HEK293 (cell line): ENCODE measurements at regions not wholly inside any gene's neighbourhood (a gene's known extent, or its start where the extent isn't known, plus 50 kb on each side); places are given as distances from the start of the nearest gene placed in this dataset.

Experiments
- CTCF ChIA-PET: fragments of 350-600 bp; formaldehyde crosslinking; extraction: SDS; loops from one replicate; lab custom pipeline; 2021; ENCODE audit warnings: antibody characterized with exemption; lab: Yijun Ruan, JAX
- POLR2A ChIA-PET: fragments of 300-600 bp; formaldehyde crosslinking; extraction: SDS; loops from one replicate; lab custom pipeline; 2020; ENCODE audit warnings: antibody characterized with exemption, inconsistent platforms; lab: Yijun Ruan, JAX
- H3K27ac ChIP-seq: fragments of 200-500 bp; sonication (Bioruptor generic); 2 replicates; pipeline ENCODE4 v1.5.1; 2014; ENCODE audit warnings: low read depth, low read length, control low read depth, inconsistent platforms; ENCODE audit errors: extremely low read depth
- H3K36me3 ChIP-seq, 2 experiments: fragments of 200-500 bp in 1 of 2; sonication (Bioruptor generic) in 1 of 2; 1 replicate in 1 of 2; 2 replicates in 1 of 2; pipeline ENCODE4 v1.5.1; 2014 to 2017; ENCODE audit warnings: inconsistent platforms in 2 of 2, low read length in 2 of 2; ENCODE audit not compliant: control insufficient read depth in 2 of 2, insufficient read depth in 1 of 2
- H3K4me1 ChIP-seq: fragments of 200-500 bp; sonication (Bioruptor generic); 2 replicates; pipeline ENCODE4 v1.5.1; 2014; ENCODE audit warnings: mild to moderate bottlenecking, low read length, inconsistent platforms; ENCODE audit not compliant: control insufficient read depth, insufficient read depth
- H3K4me3 ChIP-seq: 2 replicates; pipeline ENCODE4 v1.5.1; 2011; ENCODE audit warnings: low read depth, mild to moderate bottlenecking, control low read depth, low read length, moderate library complexity
- H3K9me3 ChIP-seq: fragments of 200-500 bp; sonication (Bioruptor generic); 2 replicates; pipeline ENCODE4 v1.5.1; 2014; ENCODE audit warnings: low read depth, low read length, inconsistent platforms; ENCODE audit not compliant: control insufficient read depth, insufficient read depth
- MEIS1 ChIP-seq: sonication (generic); formaldehyde crosslinking; IDR thresholded peaks from 2 replicates; pipeline ENCODE4 v1.8.1; 2022; ENCODE audit warnings: missing genetic modification reagents, mild to moderate bottlenecking, borderline replicate concordance
- MZF1 ChIP-seq: fragments of 450-650 bp; formaldehyde crosslinking; IDR thresholded peaks from 2 replicates; pipeline ENCODE4 v1.5.1; 2017; ENCODE audit warnings: missing biosample characterization, missing genetic modification characterization, borderline replicate concordance
- OVOL3 ChIP-seq: fragments of 450-650 bp; formaldehyde crosslinking; IDR thresholded peaks from 2 replicates; pipeline ENCODE4 v1.5.1; 2016; ENCODE audit warnings: missing biosample characterization, missing genetic modification characterization
- ZBTB21 ChIP-seq: fragments of 450-650 bp; formaldehyde crosslinking; IDR thresholded peaks from 2 replicates; pipeline ENCODE4 v1.5.1; 2017; ENCODE audit warnings: missing biosample characterization, missing genetic modification characterization
- ZNF114 ChIP-seq: fragments of 450-650 bp; formaldehyde crosslinking; IDR thresholded peaks from 2 replicates; pipeline ENCODE4 v1.5.0; 2017; ENCODE audit warnings: missing biosample characterization, missing genetic modification characterization
- ZNF132 ChIP-seq: fragments of 450-650 bp; formaldehyde crosslinking; IDR thresholded peaks from 2 replicates; pipeline ENCODE4 v1.5.1; 2017; ENCODE audit warnings: missing biosample characterization, missing genetic modification characterization, borderline replicate concordance
- ZNF155 ChIP-seq: fragments of 450-650 bp; formaldehyde crosslinking; IDR thresholded peaks from 2 replicates; pipeline ENCODE4 v1.5.1; 2016; ENCODE audit warnings: missing biosample characterization, missing genetic modification characterization
- ZNF311 ChIP-seq: fragments of 450-650 bp; formaldehyde crosslinking; IDR thresholded peaks from 2 replicates; pipeline ENCODE4 v1.5.1; 2017; ENCODE audit warnings: missing biosample characterization, missing genetic modification characterization, borderline replicate concordance
- ZNF354C ChIP-seq: fragments of 450-650 bp; formaldehyde crosslinking; IDR thresholded peaks from 2 replicates; pipeline ENCODE4 v1.5.1; 2016; ENCODE audit warnings: missing biosample characterization, missing genetic modification characterization, low read depth, borderline replicate concordance
- ZNF394 ChIP-seq: fragments of 450-650 bp; formaldehyde crosslinking; IDR thresholded peaks from 2 replicates; pipeline ENCODE4 v1.5.1; 2016; ENCODE audit warnings: missing biosample characterization, missing genetic modification characterization, mild to moderate bottlenecking, moderate library complexity, borderline replicate concordance
- ZNF510 ChIP-seq: fragments of 450-650 bp; formaldehyde crosslinking; IDR thresholded peaks from 2 replicates; pipeline ENCODE4 v1.5.1; 2018; ENCODE audit warnings: mild to moderate bottlenecking, missing genetic modification characterization, missing biosample characterization; ENCODE audit not compliant: insufficient replicate concordance
- ZNF558 ChIP-seq: fragments of 450-650 bp; formaldehyde crosslinking; IDR thresholded peaks from 2 replicates; pipeline ENCODE4 v1.5.1; 2016; ENCODE audit warnings: missing biosample characterization, missing genetic modification characterization
- ZNF629 ChIP-seq: fragments of 450-650 bp; formaldehyde crosslinking; IDR thresholded peaks from 2 replicates; pipeline ENCODE4 v1.5.1; 2017; ENCODE audit warnings: missing biosample characterization, missing genetic modification characterization
- ZNF776 ChIP-seq: fragments of 450-650 bp; formaldehyde crosslinking; IDR thresholded peaks from 2 replicates; pipeline ENCODE4 v1.5.0; 2017; ENCODE audit warnings: missing biosample characterization, missing genetic modification characterization, borderline replicate concordance
- ZNF777 ChIP-seq: fragments of 450-650 bp; formaldehyde crosslinking; IDR thresholded peaks from 2 replicates; pipeline ENCODE4 v1.5.1; 2017; ENCODE audit warnings: missing biosample characterization, missing genetic modification characterization, borderline replicate concordance
- ZNF792 ChIP-seq: fragments of 450-650 bp; formaldehyde crosslinking; IDR thresholded peaks from 2 replicates; pipeline ENCODE4 v1.5.1; 2016; ENCODE audit warnings: missing biosample characterization, missing genetic modification characterization
- ZNF830 ChIP-seq: fragments of 450-650 bp; IDR thresholded peaks from 2 replicates; pipeline ENCODE4 v1.5.0; 2018; ENCODE audit warnings: missing biosample characterization, missing genetic modification characterization, low read depth, mild to moderate bottlenecking, moderate library complexity
- ZXDB ChIP-seq: fragments of 450-650 bp; formaldehyde crosslinking; IDR thresholded peaks from 2 replicates; pipeline ENCODE4 v1.5.1; 2016; ENCODE audit warnings: missing biosample characterization, missing genetic modification characterization
- TF ChIP-seq, protein P1 (sequence below): fragments of 450-650 bp; formaldehyde crosslinking; IDR thresholded peaks from 2 replicates; pipeline ENCODE4 v1.5.1; 2016; ENCODE audit warnings: missing biosample characterization, missing genetic modification characterization
- TF ChIP-seq, protein P2 (sequence below): fragments of 450-650 bp; formaldehyde crosslinking; IDR thresholded peaks from 2 replicates; pipeline ENCODE4 v1.5.1; 2016; ENCODE audit warnings: missing biosample characterization, missing genetic modification characterization, borderline replicate concordance
- TF ChIP-seq, protein P3 (sequence below): fragments of 450-650 bp; formaldehyde crosslinking; IDR thresholded peaks from 2 replicates; pipeline ENCODE4 v1.5.1; 2016; ENCODE audit warnings: missing biosample characterization, missing genetic modification characterization, borderline replicate concordance
- TF ChIP-seq, protein P4 (sequence below): sonication (generic); formaldehyde crosslinking; IDR thresholded peaks from 2 replicates; pipeline ENCODE4 v1.8.1; 2022; ENCODE audit warnings: mild to moderate bottlenecking, moderate library complexity, missing genetic modification reagents
- TF ChIP-seq, protein P5 (sequence below): fragments of 450-650 bp; formaldehyde crosslinking; IDR thresholded peaks from 2 replicates; pipeline ENCODE4 v1.5.1; 2017; ENCODE audit warnings: missing biosample characterization, missing genetic modification characterization

DNA sequence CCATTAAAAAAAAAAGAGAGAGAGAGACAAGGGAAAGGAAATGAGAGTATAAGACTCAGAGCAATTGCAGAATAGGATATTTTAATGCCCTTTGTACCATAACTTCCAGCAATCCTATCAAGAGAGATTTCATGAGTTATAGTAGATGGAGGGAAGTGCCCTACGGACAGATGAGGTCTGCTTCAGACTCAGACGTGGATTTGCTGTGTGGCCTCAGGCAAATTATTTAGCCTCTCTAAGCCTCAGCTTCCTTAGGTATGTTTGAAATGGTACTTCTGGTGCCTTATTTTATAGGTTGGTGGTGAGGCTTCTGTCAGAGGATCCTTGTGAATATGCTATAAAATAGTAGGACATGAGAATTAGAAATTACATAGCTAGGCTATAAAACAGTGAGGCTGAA is 448.2 kb downstream of the EDEM1 start:
- H3K4me3 ChIP-seq = no peak overlapping the region
- POLR2A ChIA-PET = no interaction called here
- no peaks in the 10 kb centered on the region for H3K36me3 ChIP-seq
- H3K4me1 ChIP-seq = no peaks in the 10 kb centered on the region
- H3K9me3 ChIP-seq = no peaks in the 10 kb centered on the region
- no peak overlapping the region for H3K27ac ChIP-seq
- CTCF ChIA-PET = no interaction called here
- TF ChIP-seq ZNF510 (tag by site-specific recombination) (no peak), ZBTB21 (tag by site-specific recombination) (no peak), ZNF354C (tag by site-specific recombination) (no peak), MZF1 (tag by site-specific recombination) (no peak), ZNF776 (no peak), ZNF792 (no peak), ZNF155 (tag by site-specific recombination) (no peak), ZNF114 (tag by site-specific recombination) (no peak), MEIS1 (CRISPR knock-in tag) (no peak), ZNF629 (tag by site-specific recombination) (no peak), ZNF394 (no peak)
- TF ChIP-seq, protein P1, sequence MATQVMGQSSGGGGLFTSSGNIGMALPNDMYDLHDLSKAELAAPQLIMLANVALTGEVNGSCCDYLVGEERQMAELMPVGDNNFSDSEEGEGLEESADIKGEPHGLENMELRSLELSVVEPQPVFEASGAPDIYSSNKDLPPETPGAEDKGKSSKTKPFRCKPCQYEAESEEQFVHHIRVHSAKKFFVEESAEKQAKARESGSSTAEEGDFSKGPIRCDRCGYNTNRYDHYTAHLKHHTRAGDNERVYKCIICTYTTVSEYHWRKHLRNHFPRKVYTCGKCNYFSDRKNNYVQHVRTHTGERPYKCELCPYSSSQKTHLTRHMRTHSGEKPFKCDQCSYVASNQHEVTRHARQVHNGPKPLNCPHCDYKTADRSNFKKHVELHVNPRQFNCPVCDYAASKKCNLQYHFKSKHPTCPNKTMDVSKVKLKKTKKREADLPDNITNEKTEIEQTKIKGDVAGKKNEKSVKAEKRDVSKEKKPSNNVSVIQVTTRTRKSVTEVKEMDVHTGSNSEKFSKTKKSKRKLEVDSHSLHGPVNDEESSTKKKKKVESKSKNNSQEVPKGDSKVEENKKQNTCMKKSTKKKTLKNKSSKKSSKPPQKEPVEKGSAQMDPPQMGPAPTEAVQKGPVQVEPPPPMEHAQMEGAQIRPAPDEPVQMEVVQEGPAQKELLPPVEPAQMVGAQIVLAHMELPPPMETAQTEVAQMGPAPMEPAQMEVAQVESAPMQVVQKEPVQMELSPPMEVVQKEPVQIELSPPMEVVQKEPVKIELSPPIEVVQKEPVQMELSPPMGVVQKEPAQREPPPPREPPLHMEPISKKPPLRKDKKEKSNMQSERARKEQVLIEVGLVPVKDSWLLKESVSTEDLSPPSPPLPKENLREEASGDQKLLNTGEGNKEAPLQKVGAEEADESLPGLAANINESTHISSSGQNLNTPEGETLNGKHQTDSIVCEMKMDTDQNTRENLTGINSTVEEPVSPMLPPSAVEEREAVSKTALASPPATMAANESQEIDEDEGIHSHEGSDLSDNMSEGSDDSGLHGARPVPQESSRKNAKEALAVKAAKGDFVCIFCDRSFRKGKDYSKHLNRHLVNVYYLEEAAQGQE (tag by site-specific recombination) = no peak

DNA sequence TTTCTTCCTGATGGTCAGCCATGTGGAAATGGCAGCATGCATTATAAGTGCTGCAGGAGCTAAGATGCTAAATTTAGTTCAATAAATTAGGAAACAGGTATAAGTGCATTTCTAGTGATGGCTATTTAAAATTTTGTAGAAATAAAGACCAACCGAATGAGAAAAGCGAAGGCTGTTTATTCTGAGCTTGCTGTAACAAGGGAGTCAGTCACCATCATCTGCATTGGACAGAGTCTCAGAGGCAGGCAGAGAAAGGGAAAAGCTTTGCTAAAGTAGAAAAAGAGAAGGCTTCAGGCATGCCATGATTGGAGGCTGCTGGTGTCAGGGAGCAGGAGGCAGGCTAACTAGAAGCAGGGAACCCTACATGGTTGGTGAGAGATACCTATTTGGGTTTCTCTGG is 451.0 kb downstream of the EDEM1 start:
- no peaks in the 10 kb centered on the region for H3K9me3 ChIP-seq
- H3K4me3 ChIP-seq = no peak overlapping the region
- ChIA-PET CTCF (no interaction called here), POLR2A (no interaction called here)
- TF ChIP-seq, protein P2, sequence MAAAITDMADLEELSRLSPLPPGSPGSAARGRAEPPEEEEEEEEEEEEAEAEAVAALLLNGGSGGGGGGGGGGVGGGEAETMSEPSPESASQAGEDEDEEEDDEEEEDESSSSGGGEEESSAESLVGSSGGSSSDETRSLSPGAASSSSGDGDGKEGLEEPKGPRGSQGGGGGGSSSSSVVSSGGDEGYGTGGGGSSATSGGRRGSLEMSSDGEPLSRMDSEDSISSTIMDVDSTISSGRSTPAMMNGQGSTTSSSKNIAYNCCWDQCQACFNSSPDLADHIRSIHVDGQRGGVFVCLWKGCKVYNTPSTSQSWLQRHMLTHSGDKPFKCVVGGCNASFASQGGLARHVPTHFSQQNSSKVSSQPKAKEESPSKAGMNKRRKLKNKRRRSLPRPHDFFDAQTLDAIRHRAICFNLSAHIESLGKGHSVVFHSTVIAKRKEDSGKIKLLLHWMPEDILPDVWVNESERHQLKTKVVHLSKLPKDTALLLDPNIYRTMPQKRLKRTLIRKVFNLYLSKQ (tag by site-specific recombination) = no peak
- TF ChIP-seq, protein P3, sequence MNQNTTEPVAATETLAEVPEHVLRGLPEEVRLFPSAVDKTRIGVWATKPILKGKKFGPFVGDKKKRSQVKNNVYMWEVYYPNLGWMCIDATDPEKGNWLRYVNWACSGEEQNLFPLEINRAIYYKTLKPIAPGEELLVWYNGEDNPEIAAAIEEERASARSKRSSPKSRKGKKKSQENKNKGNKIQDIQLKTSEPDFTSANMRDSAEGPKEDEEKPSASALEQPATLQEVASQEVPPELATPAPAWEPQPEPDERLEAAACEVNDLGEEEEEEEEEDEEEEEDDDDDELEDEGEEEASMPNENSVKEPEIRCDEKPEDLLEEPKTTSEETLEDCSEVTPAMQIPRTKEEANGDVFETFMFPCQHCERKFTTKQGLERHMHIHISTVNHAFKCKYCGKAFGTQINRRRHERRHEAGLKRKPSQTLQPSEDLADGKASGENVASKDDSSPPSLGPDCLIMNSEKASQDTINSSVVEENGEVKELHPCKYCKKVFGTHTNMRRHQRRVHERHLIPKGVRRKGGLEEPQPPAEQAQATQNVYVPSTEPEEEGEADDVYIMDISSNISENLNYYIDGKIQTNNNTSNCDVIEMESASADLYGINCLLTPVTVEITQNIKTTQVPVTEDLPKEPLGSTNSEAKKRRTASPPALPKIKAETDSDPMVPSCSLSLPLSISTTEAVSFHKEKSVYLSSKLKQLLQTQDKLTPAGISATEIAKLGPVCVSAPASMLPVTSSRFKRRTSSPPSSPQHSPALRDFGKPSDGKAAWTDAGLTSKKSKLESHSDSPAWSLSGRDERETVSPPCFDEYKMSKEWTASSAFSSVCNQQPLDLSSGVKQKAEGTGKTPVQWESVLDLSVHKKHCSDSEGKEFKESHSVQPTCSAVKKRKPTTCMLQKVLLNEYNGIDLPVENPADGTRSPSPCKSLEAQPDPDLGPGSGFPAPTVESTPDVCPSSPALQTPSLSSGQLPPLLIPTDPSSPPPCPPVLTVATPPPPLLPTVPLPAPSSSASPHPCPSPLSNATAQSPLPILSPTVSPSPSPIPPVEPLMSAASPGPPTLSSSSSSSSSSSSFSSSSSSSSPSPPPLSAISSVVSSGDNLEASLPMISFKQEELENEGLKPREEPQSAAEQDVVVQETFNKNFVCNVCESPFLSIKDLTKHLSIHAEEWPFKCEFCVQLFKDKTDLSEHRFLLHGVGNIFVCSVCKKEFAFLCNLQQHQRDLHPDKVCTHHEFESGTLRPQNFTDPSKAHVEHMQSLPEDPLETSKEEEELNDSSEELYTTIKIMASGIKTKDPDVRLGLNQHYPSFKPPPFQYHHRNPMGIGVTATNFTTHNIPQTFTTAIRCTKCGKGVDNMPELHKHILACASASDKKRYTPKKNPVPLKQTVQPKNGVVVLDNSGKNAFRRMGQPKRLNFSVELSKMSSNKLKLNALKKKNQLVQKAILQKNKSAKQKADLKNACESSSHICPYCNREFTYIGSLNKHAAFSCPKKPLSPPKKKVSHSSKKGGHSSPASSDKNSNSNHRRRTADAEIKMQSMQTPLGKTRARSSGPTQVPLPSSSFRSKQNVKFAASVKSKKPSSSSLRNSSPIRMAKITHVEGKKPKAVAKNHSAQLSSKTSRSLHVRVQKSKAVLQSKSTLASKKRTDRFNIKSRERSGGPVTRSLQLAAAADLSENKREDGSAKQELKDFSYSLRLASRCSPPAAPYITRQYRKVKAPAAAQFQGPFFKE (tag by site-specific recombination) = no peak
- no peak for TF ChIP-seq ZNF132 (tag by site-specific recombination)
- TF ChIP-seq, protein P4, sequence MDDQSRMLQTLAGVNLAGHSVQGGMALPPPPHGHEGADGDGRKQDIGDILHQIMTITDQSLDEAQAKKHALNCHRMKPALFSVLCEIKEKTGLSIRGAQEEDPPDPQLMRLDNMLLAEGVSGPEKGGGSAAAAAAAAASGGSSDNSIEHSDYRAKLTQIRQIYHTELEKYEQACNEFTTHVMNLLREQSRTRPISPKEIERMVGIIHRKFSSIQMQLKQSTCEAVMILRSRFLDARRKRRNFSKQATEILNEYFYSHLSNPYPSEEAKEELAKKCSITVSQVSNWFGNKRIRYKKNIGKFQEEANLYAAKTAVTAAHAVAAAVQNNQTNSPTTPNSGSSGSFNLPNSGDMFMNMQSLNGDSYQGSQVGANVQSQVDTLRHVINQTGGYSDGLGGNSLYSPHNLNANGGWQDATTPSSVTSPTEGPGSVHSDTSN = no peak
- TF ChIP-seq ZNF777 (tag by site-specific recombination) = no peak
- TF ChIP-seq, protein P5, sequence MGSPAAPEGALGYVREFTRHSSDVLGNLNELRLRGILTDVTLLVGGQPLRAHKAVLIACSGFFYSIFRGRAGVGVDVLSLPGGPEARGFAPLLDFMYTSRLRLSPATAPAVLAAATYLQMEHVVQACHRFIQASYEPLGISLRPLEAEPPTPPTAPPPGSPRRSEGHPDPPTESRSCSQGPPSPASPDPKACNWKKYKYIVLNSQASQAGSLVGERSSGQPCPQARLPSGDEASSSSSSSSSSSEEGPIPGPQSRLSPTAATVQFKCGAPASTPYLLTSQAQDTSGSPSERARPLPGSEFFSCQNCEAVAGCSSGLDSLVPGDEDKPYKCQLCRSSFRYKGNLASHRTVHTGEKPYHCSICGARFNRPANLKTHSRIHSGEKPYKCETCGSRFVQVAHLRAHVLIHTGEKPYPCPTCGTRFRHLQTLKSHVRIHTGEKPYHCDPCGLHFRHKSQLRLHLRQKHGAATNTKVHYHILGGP = no peak
- TF ChIP-seq ZNF558 = no peak
- TF ChIP-seq ZNF776 = no peak
- no peak for TF ChIP-seq ZNF311 (tag by site-specific recombination)
- no peak for TF ChIP-seq OVOL3
- no peak for TF ChIP-seq ZNF830 (tag by site-specific recombination)
- TF ChIP-seq ZXDB = no peak
- H3K27ac ChIP-seq = no peak overlapping the region
- H3K36me3 ChIP-seq = no peaks in the 10 kb centered on the region
- no peaks in the 10 kb centered on the region for H3K4me1 ChIP-seq
